Activated CD4-positive, alpha-beta T cell treated with anti-CD3 and anti-CD28 coated beads, Interleukin-2, amount 50 U/mL, for 4 hours (primary cell): ENCODE measurements at regions not wholly inside any gene's neighbourhood (a gene's known extent, or its start where the extent isn't known, plus 50 kb on each side); places are given as distances from the start of the nearest gene placed in this dataset.

Experiments
- DNase-seq, 2 experiments: peaks; one replicate each; pipeline ENCODE4 v3.0.0-alpha.2; 2020

- no peak for DNase-seq
These were observed 111.4 kb downstream of the THNSL2 start for GRCh38 chr2:88281302-88282217.

GRCh38 chr2:88269836-88270235, 99.7 kb downstream of the THNSL2 start:
- no peak for DNase-seq

- DNase-seq = no peak
These were observed 95.5 kb downstream of the THNSL2 start for GRCh38 chr2:88265352-88266303.

- DNase-seq = no peak
These were observed 93.7 kb downstream of the THNSL2 start for GRCh38 chr2:88263861-88264260.

GRCh38 chr2:88261725-88262124, 91.6 kb downstream of the THNSL2 start:
- DNase-seq = no peak

GRCh38 chr2:88258208-88258607, 88.1 kb downstream of the THNSL2 start:
- DNase-seq = no peak

GRCh38 chr2:88254437-88255091, 84.4 kb downstream of the THNSL2 start:
- DNase-seq = no peak

- no peak for DNase-seq
These were observed 83.9 kb downstream of the THNSL2 start for GRCh38 chr2:88253997-88254396.

GRCh38 chr2:88253375-88253774, 83.2 kb downstream of the THNSL2 start:
- DNase-seq = no peak

GRCh38 chr2:88252646-88253045, 82.5 kb downstream of the THNSL2 start:
- DNase-seq = no peak

- DNase-seq = no peak
These were observed 82.0 kb downstream of the THNSL2 start for GRCh38 chr2:88252111-88252510.

GRCh38 chr2:88250404-88250803, 80.3 kb downstream of the THNSL2 start:
- DNase-seq = no peak

GRCh38 chr2:88248280-88248828, 78.2 kb downstream of the THNSL2 start:
- DNase-seq = no peak

GRCh38 chr2:88247531-88247930, 77.4 kb downstream of the THNSL2 start:
- no peak for DNase-seq

- DNase-seq = no peak
These were observed 75.0 kb downstream of the THNSL2 start for GRCh38 chr2:88245109-88245508.

- DNase-seq = no peak
These were observed 69.6 kb downstream of the THNSL2 start for GRCh38 chr2:88239781-88240180.

GRCh38 chr2:88236666-88237065, 66.5 kb downstream of the THNSL2 start:
- no peak for DNase-seq
